PC-9 (cell line): ENCODE measurements at regions not wholly inside any gene's neighbourhood (a gene's known extent, or its start where the extent isn't known, plus 50 kb on each side); places are given as distances from the start of the nearest gene placed in this dataset.
"Not testable (repeated sequence)": the region's sequence is repeated elsewhere in the genome, so short reads cannot be mapped to it uniquely, and the experiment has no call there.

Experiments used
- CTCF ChIP-seq: fragments of 200-600 bp; sonication (generic); conservative IDR thresholded peaks from 2 replicates; pipeline ENCODE4 v1.6.1; 2017; ENCODE audit warnings: mixed run types, antibody characterized with exemption, mild to moderate bottlenecking, moderate library complexity
- EZH2 ChIP-seq: fragments of 200-600 bp; sonication (generic); IDR thresholded peaks from 2 replicates; pipeline ENCODE4 v1.8.0; 2017; ENCODE audit warnings: antibody characterized with exemption, low read depth

- TF ChIP-seq CTCF, EZH2: not testable (repeated sequence)
Observed at GRCh38 chr10:48055395-48055794, 55.8 kb upstream of the FAM25C start.
